ENCODE measurements at regions not wholly inside any gene's neighbourhood (a gene's known extent, or its start where the extent isn't known, plus 50 kb on each side); places are given as distances from the start of the nearest gene placed in this dataset.

GRCh38 chr1:58986996-58987767 is 203.3 kb upstream of the JUN start:
- Histone ChIP-seq H3K27me3 (no peaks in the 10 kb centered on the region), H3K4me3 (no peak overlapping the region), H3K36me3 (no peaks in the 10 kb centered on the region), H3K27ac (no peak overlapping the region), H3K9me3 (no peaks in the 10 kb centered on the region), H3K4me1 (peaks cover 8% of the 10 kb centered on the region)
- DNase-seq (no peak), ATAC-seq (no peak)
- TF ChIP-seq CTCF (IDR thresholded peaks at IDR 0.05), result no peak
- intact Hi-C loops (cut with DNase I), result no loop called here

GRCh38 chr1:58988752-58989151 is 204.9 kb upstream of the JUN start:
- Histone ChIP-seq H3K27ac (no peak overlapping the region), H3K36me3 (no peaks in the 10 kb centered on the region), H3K4me1 (peaks cover 3% of the 10 kb centered on the region), H3K9me3 (no peaks in the 10 kb centered on the region), H3K27me3 (no peaks in the 10 kb centered on the region), H3K4me3 (no peak overlapping the region)
- ATAC-seq, result no peak
- intact Hi-C loops (cut with DNase I), result no loop called here
- no peak for DNase-seq
- TF ChIP-seq CTCF (IDR thresholded peaks at IDR 0.05), result no peak

GRCh38 chr1:58989845-58990244 is 206.0 kb upstream of the JUN start:
- DNase-seq (no peak), ATAC-seq (no peak)
- no peaks in the 10 kb centered on the region for H3K9me3 ChIP-seq
- no peak overlapping the region for H3K27ac ChIP-seq
- no peak overlapping the region for H3K4me3 ChIP-seq
- no peaks in the 10 kb centered on the region for H3K36me3 ChIP-seq
- peaks cover 3% of the 10 kb centered on the region for H3K4me1 ChIP-seq
- no peaks in the 10 kb centered on the region for H3K27me3 ChIP-seq
- TF ChIP-seq CTCF (IDR thresholded peaks at IDR 0.05), result no peak
- intact Hi-C loops (cut with DNase I), result no loop called here

GRCh38 chr1:58991305-58991704 is 207.5 kb upstream of the JUN start:
- H3K27ac ChIP-seq, result no peak overlapping the region
- TF ChIP-seq CTCF (IDR thresholded peaks at IDR 0.05), result no peak
- H3K4me3 ChIP-seq, result no peak overlapping the region
- DNase-seq, result no peak
- no peak for ATAC-seq
- H3K9me3 ChIP-seq, result no peaks in the 10 kb centered on the region
- H3K27me3 ChIP-seq, result no peaks in the 10 kb centered on the region
- intact Hi-C loops (cut with DNase I), result no loop called here
- H3K36me3 ChIP-seq, result no peaks in the 10 kb centered on the region
- H3K4me1 ChIP-seq, result peaks cover 3% of the 10 kb centered on the region

- Histone ChIP-seq H3K27ac (no peak overlapping the region), H3K36me3 (no peaks in the 10 kb centered on the region), H3K4me1 (peaks cover under 1% of the 10 kb centered on the region), H3K9me3 (no peaks in the 10 kb centered on the region), H3K4me3 (no peak overlapping the region), H3K27me3 (no peaks in the 10 kb centered on the region)
- no peak for TF ChIP-seq CTCF (IDR thresholded peaks at IDR 0.05)
- DNase-seq, result no peak
- no peak for ATAC-seq
- intact Hi-C loops (cut with DNase I), result no loop called here
Observed at GRCh38 chr1:58992643-58993042, 208.8 kb upstream of the JUN start.

GRCh38 chr1:58993403-58993802 is 209.6 kb upstream of the JUN start:
- Histone ChIP-seq H3K36me3 (no peaks in the 10 kb centered on the region), H3K27me3 (no peaks in the 10 kb centered on the region), H3K4me3 (no peak overlapping the region), H3K27ac (no peak overlapping the region), H3K4me1 (no peaks in the 10 kb centered on the region), H3K9me3 (no peaks in the 10 kb centered on the region)
- TF ChIP-seq CTCF (IDR thresholded peaks at IDR 0.05), result no peak
- intact Hi-C loops (cut with DNase I), result no loop called here
- ATAC-seq, result no peak
- DNase-seq, result no peak
